HFFc6 (cell line): ENCODE measurements at regions not wholly inside any gene's neighbourhood (a gene's known extent, or its start where the extent isn't known, plus 50 kb on each side); places are given as distances from the start of the nearest gene placed in this dataset.

Experiments used
- DNase-seq: peaks from one replicate; pipeline ENCODE4 v3.0.0-alpha.2; 2018
- H3K27ac Mint-ChIP-seq: 2 replicates; pipeline ENCODE4 v1.8.0; 2020; ENCODE audit warnings: mild to moderate bottlenecking, mixed read lengths
- H3K27me3 Mint-ChIP-seq: 2 replicates; pipeline ENCODE4 v1.8.0; 2021; ENCODE audit warnings: mild to moderate bottlenecking, moderate library complexity, mixed read lengths; ENCODE audit not compliant: insufficient read depth
- H3K36me3 Mint-ChIP-seq: 2 replicates; pipeline ENCODE4 v1.8.0; 2021; ENCODE audit warnings: low read depth, mixed read lengths
- H3K4me1 Mint-ChIP-seq: 2 replicates; pipeline ENCODE4 v1.8.0; 2020; ENCODE audit warnings: low read depth, mixed read lengths
- H3K4me3 Mint-ChIP-seq: 2 replicates; pipeline ENCODE4 v1.8.0; 2020; ENCODE audit warnings: mild to moderate bottlenecking, moderate library complexity, mixed read lengths
- H3K9me3 Mint-ChIP-seq: 2 replicates; pipeline ENCODE4 v1.8.0; 2020; ENCODE audit warnings: mild to moderate bottlenecking, mixed read lengths
- TF ChIP-seq, protein P1 (sequence below): fragments of 200-600 bp; sonication (generic); IDR thresholded peaks from 2 replicates; pipeline ENCODE4 v1.5.0; 2021; ENCODE audit warnings: antibody characterized with exemption, mild to moderate bottlenecking

DNA sequence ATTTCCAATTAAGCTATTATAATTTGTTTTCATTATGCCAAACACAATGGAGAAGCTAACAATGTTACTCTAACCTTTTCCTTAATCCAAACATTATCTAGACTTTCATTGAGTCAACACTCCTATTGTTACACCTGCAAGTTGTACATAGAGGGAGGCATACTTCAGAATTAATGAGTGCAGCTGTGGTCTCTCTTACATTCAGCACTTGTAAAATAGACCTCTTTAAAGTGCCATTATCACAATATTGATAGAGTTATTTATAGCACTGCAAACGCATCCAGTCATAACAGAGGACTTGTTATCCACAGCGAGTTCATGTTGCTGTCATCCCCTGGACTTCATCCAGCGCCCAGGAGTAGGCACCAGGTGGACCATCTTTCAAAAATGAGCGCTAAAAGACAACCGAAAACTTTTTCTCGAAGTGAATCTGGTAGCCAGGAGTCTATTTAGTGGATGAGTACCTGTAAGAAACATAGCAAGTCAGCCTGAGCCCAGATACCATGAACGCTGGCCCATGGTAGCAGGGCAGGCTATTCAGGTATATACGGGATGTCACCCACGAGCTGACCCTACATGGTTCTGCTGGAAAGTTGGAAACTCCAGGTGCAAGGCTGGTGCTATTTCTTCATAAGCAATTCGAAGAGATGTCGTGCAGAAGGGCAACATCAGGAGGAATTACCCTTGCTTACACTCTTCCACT, 70.6 kb upstream of the NFIA start:
- no peak overlapping the region for H3K27ac Mint-ChIP-seq
- H3K9me3 Mint-ChIP-seq = no peaks in the 10 kb centered on the region
- TF ChIP-seq, protein P1, sequence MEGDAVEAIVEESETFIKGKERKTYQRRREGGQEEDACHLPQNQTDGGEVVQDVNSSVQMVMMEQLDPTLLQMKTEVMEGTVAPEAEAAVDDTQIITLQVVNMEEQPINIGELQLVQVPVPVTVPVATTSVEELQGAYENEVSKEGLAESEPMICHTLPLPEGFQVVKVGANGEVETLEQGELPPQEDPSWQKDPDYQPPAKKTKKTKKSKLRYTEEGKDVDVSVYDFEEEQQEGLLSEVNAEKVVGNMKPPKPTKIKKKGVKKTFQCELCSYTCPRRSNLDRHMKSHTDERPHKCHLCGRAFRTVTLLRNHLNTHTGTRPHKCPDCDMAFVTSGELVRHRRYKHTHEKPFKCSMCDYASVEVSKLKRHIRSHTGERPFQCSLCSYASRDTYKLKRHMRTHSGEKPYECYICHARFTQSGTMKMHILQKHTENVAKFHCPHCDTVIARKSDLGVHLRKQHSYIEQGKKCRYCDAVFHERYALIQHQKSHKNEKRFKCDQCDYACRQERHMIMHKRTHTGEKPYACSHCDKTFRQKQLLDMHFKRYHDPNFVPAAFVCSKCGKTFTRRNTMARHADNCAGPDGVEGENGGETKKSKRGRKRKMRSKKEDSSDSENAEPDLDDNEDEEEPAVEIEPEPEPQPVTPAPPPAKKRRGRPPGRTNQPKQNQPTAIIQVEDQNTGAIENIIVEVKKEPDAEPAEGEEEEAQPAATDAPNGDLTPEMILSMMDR = no peak
- no peak for DNase-seq
- H3K4me1 Mint-ChIP-seq = no peaks in the 10 kb centered on the region
- peaks cover 22% of the 10 kb centered on the region for H3K27me3 Mint-ChIP-seq
- no peak overlapping the region for H3K4me3 Mint-ChIP-seq
- no peaks in the 10 kb centered on the region for H3K36me3 Mint-ChIP-seq

DNA sequence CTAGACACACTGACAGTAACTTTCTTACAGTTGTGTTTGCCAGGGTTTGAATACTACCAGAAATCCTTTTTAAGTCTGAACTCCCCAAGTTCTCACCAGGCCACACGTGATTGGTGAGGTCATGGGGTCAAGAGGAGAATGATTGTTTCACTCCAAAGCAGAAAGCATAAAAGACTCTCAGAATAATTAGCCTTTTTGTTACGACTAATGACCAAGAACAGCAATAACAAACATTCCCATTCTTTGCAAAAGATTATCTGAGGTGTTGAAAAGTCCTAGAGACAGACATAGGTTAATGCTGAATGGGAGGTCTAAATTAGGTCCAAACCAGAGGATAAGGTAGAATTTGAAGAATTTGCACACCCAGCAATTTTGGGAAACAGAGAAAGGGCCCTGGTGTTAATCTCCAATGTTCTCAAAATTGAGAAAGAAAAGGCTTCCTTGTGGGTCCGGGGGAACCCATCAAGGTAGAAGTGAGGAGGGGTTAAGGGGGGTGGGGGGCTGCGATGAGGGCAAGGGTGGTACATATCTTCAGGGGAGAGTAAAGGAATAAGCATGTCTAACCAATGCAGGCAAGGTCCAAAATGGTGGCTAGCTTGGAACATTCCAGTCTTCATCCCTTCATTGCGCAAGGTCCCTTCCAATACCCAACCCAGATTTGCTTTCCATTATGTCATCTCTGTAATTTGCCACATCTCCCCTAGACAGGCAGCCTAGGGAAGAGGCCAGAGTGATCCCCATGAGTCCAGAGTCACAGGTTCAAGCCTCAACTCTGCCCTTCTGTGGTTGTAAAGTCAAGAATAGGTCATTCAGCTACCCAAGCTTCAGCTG, 74.6 kb upstream of the NFIA start:
- Mint-ChIP-seq H3K36me3 (no peaks in the 10 kb centered on the region), H3K4me3 (no peak overlapping the region), H3K27me3 (peaks cover 26% of the 10 kb centered on the region), H3K9me3 (no peaks in the 10 kb centered on the region), H3K27ac (no peak overlapping the region), H3K4me1 (no peaks in the 10 kb centered on the region)
- TF ChIP-seq, protein P1 = no peak
- no peak for DNase-seq

DNA sequence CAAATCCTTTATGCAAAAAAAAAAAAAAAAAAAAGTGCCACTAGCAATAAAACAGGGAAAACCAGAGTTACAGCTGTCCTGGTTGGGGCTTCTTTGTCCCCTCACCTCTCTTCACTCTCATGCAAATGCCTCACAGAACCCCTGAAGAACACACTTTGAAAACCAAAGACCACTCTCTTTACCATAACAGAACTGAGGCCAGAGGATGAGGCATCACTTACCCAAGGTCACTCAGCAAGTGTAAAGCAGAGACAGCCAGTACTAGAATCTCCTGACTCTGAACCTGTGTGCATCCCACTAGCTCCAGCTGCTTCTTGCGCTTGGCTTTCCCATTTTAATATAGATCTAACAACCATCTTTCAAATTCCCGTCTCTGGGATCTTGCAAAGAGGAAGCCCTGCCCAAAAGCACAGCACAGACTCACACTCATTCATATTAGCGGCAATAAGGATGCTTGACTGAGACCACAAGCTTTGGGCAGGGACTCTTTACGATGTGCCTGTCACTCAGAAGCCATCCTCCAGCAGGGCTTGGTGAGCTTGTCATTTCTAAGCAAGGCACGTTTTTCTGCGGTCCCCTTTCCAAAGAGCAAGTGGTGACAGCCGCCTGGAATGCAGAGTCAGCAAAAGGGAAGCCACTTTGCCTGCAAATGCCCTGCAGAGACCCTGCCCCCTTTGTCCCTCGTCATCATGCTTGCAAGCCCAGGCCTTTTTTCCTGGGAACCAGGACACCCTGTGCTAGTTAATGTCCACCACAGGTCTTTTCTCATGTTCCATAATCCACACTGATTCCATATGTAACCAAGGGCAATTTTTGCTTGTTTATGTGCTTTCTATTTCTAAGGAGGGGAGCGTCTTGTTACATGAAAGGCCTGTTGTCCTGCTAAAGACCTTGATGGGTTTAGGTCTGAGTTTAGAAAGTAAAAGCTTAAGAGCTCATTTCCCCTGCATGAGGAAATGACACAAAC, 76.5 kb upstream of the NFIA start:
- TF ChIP-seq, protein P1 = no peak
- H3K27me3 Mint-ChIP-seq = peaks cover 31% of the 10 kb centered on the region
- H3K36me3 Mint-ChIP-seq = no peaks in the 10 kb centered on the region
- no peak for DNase-seq
- H3K4me3 Mint-ChIP-seq = no peak overlapping the region
- no peak overlapping the region for H3K27ac Mint-ChIP-seq
- H3K4me1 Mint-ChIP-seq = no peaks in the 10 kb centered on the region
- H3K9me3 Mint-ChIP-seq = no peaks in the 10 kb centered on the region

DNA sequence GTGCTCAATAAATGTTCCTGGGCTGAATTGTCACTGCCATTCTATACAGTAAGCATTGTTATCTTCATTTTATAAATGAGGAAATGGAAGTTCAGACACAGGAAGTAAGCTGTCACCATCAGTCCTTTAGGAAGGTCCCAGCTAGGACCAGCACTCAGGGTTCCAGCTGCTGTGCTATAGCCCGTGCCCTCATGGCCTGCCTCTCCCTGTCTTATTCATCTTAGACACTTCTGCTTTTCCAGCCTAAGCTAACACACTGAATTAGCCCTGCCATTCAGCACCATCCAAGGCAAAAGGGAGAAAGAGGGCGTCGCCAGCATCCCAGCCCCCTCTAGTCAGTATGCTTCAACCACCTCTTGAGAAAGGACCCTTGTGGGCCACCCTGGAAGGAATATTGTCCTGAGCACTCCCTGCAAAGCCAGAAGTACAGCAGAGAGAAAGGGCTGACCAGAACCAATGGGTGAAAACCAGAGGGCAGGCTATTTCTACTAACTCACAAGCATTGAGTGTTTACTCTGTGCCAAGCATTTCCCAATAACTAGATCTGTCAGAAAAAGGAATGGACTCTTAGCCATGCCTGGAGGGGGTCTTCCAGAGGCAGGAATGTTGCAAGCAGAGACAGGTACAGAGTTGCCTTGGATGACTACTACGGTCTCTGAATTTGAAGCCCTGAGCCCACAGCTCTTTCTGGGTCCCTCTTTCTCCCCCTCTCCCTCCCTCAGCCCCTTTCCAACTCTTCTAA, 77.9 kb upstream of the NFIA start:
- Mint-ChIP-seq H3K36me3 (no peaks in the 10 kb centered on the region), H3K4me3 (no peak overlapping the region), H3K27ac (no peak overlapping the region), H3K9me3 (no peaks in the 10 kb centered on the region), H3K27me3 (peaks cover 26% of the 10 kb centered on the region), H3K4me1 (no peaks in the 10 kb centered on the region)
- DNase-seq = no peak
- TF ChIP-seq, protein P1 = no peak

DNA sequence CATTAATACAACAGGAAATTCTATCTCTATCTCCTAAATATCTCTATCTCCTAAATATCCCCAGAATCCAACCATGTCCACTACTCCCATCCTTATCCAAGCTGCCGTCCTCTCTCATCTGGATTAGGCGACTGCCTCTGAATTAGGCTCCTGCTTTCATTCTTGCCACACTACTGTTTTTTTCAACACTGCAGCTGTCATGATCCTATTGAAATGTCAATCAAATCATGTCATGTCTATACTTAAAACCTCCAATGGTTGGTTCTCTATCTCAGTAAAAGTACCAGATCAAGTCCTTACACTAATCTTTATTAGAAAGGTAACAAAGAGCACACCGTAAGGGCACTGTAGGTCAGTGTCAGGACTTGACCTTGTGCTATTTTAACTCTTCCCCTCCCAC, 82.0 kb upstream of the NFIA start:
- H3K4me3 Mint-ChIP-seq = no peak overlapping the region
- peaks cover 13% of the 10 kb centered on the region for H3K27me3 Mint-ChIP-seq
- TF ChIP-seq, protein P1 = no peak
- DNase-seq = no peak
- no peaks in the 10 kb centered on the region for H3K9me3 Mint-ChIP-seq
- no peaks in the 10 kb centered on the region for H3K36me3 Mint-ChIP-seq
- H3K27ac Mint-ChIP-seq = no peak overlapping the region
- H3K4me1 Mint-ChIP-seq = no peaks in the 10 kb centered on the region
